ENCODE measurements at regions not wholly inside any gene's neighbourhood (a gene's known extent, or its start where the extent isn't known, plus 50 kb on each side); places are given as distances from the start of the nearest gene placed in this dataset.
"Not testable (repeated sequence)": the region's sequence is repeated elsewhere in the genome, so short reads cannot be mapped to it uniquely, and the experiment has no call there.

GRCh38 chr2:113570509-113571009 lies 56.5 kb upstream of the RABL2A start:
- H3K4me3 ChIP-seq (ENCODE audit: low read length in 2 of 2); DNase-seq; H3K27ac ChIP-seq (ENCODE audit: low read depth, low read length); CTCF ChIA-PET (ENCODE audit: partially characterized antibody); intact Hi-C loops (cut with micrococcal nuclease); H3K36me3 ChIP-seq (ENCODE audit: insufficient read depth, low read length); H3K4me1 Mint-ChIP-seq; H3K9me3 ChIP-seq (ENCODE audit: control insufficient read depth in 1 of 2, low read length in 2 of 2); H3K9me3 Mint-ChIP-seq; H3K4me3 Mint-ChIP-seq; H3K27ac Mint-ChIP-seq; H3K36me3 Mint-ChIP-seq; H3K4me1 ChIP-seq (ENCODE audit: insufficient read depth, low read length); H3K27me3 Mint-ChIP-seq; POLR2A ChIA-PET (ENCODE audit: partially characterized antibody); H3K27me3 ChIP-seq (ENCODE audit: insufficient read depth, low read length): not testable (repeated sequence)

- DNase-seq; POLR2A ChIA-PET (ENCODE audit: partially characterized antibody); intact Hi-C loops (cut with micrococcal nuclease); H3K4me1 Mint-ChIP-seq; H3K4me3 ChIP-seq (ENCODE audit: low read length in 2 of 2); H3K27me3 Mint-ChIP-seq; H3K4me1 ChIP-seq (ENCODE audit: insufficient read depth, low read length); H3K27me3 ChIP-seq (ENCODE audit: insufficient read depth, low read length); H3K36me3 ChIP-seq (ENCODE audit: insufficient read depth, low read length); H3K27ac ChIP-seq (ENCODE audit: low read depth, low read length); H3K27ac Mint-ChIP-seq; H3K9me3 ChIP-seq (ENCODE audit: control insufficient read depth in 1 of 2, low read length in 2 of 2); H3K4me3 Mint-ChIP-seq; H3K36me3 Mint-ChIP-seq; H3K9me3 Mint-ChIP-seq; CTCF ChIA-PET (ENCODE audit: partially characterized antibody): not testable (repeated sequence)
Observed at GRCh38 chr2:113571482-113572068, 55.5 kb upstream of the RABL2A start.

- POLR2A ChIA-PET (ENCODE audit: partially characterized antibody); H3K4me3 ChIP-seq (ENCODE audit: low read length in 2 of 2); intact Hi-C loops (cut with micrococcal nuclease); H3K9me3 ChIP-seq (ENCODE audit: control insufficient read depth in 1 of 2, low read length in 2 of 2); CTCF ChIA-PET (ENCODE audit: partially characterized antibody); H3K27ac ChIP-seq (ENCODE audit: low read depth, low read length); H3K9me3 Mint-ChIP-seq; H3K4me3 Mint-ChIP-seq; H3K36me3 ChIP-seq (ENCODE audit: insufficient read depth, low read length); H3K36me3 Mint-ChIP-seq; H3K27ac Mint-ChIP-seq; H3K27me3 ChIP-seq (ENCODE audit: insufficient read depth, low read length); H3K4me1 ChIP-seq (ENCODE audit: insufficient read depth, low read length); H3K27me3 Mint-ChIP-seq; H3K4me1 Mint-ChIP-seq; DNase-seq: not testable (repeated sequence)
Observed at GRCh38 chr2:113575721-113576120, 51.3 kb upstream of the RABL2A start.

- H3K9me3 Mint-ChIP-seq; DNase-seq; H3K27ac ChIP-seq (ENCODE audit: low read depth, low read length); H3K9me3 ChIP-seq (ENCODE audit: control insufficient read depth in 1 of 2, low read length in 2 of 2); H3K27me3 Mint-ChIP-seq; H3K4me3 ChIP-seq (ENCODE audit: low read length in 2 of 2); intact Hi-C loops (cut with micrococcal nuclease); H3K36me3 Mint-ChIP-seq; CTCF ChIA-PET (ENCODE audit: partially characterized antibody); H3K27me3 ChIP-seq (ENCODE audit: insufficient read depth, low read length); POLR2A ChIA-PET (ENCODE audit: partially characterized antibody); H3K4me3 Mint-ChIP-seq; H3K4me1 Mint-ChIP-seq; H3K36me3 ChIP-seq (ENCODE audit: insufficient read depth, low read length); H3K27ac Mint-ChIP-seq; H3K4me1 ChIP-seq (ENCODE audit: insufficient read depth, low read length): not testable (repeated sequence)
Observed at GRCh38 chr2:113576353-113576752, 50.7 kb upstream of the RABL2A start.

All from CD4-positive, alpha-beta memory T cell (primary cell).